GM13977 (cell line): ENCODE measurements at regions not wholly inside any gene's neighbourhood (a gene's known extent, or its start where the extent isn't known, plus 50 kb on each side); places are given as distances from the start of the nearest gene placed in this dataset.

Experiments
- DNase-seq: peaks from one replicate; pipeline ENCODE4 v3.0.0; 2012; ENCODE audit warnings: low spot score
- in situ Hi-C: fragments of 300-500 bp; cut with MboI; formaldehyde crosslinking; loops from one replicate; pipeline ENCODE4 v1.12.0; 2022; ENCODE audit warnings: low sequenced_read_pairs, low pct_unique_long_range_greater_than_20kb, mixed read lengths, inconsistent platforms; ENCODE audit not compliant: unreplicated experiment
- TF ChIP-seq, protein P1 (sequence below): IDR thresholded peaks from 2 replicates; pipeline ENCODE4 v1.5.1; 2012; ENCODE audit warnings: mild to moderate bottlenecking, control low read depth; ENCODE audit not compliant: insufficient read depth; ENCODE audit errors: extremely low read depth, missing control alignments

DNA sequence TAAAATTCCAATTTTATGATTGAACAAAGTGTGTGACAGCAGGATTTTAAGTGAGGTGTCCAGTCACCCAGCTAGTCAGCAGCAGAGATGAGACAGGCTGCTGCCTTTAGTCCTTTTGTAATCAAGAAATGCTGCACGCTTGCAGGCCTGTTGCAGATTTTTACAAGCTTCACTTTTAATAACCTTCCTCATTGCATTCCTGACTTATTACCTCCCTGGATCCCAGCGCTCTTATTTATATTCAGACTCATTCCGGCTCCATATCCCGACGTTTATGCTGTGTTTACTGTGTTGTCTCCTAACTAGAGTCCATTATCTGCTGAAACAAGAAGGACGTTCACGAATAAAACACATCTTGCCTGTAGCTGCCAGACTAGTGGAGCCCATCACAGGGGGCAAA, 442.5 kb upstream of the KLHL29 start:
- in situ Hi-C loops, result no loop called here
- TF ChIP-seq, protein P1, sequence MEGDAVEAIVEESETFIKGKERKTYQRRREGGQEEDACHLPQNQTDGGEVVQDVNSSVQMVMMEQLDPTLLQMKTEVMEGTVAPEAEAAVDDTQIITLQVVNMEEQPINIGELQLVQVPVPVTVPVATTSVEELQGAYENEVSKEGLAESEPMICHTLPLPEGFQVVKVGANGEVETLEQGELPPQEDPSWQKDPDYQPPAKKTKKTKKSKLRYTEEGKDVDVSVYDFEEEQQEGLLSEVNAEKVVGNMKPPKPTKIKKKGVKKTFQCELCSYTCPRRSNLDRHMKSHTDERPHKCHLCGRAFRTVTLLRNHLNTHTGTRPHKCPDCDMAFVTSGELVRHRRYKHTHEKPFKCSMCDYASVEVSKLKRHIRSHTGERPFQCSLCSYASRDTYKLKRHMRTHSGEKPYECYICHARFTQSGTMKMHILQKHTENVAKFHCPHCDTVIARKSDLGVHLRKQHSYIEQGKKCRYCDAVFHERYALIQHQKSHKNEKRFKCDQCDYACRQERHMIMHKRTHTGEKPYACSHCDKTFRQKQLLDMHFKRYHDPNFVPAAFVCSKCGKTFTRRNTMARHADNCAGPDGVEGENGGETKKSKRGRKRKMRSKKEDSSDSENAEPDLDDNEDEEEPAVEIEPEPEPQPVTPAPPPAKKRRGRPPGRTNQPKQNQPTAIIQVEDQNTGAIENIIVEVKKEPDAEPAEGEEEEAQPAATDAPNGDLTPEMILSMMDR, result no peak
- DNase-seq, result no peak

DNA sequence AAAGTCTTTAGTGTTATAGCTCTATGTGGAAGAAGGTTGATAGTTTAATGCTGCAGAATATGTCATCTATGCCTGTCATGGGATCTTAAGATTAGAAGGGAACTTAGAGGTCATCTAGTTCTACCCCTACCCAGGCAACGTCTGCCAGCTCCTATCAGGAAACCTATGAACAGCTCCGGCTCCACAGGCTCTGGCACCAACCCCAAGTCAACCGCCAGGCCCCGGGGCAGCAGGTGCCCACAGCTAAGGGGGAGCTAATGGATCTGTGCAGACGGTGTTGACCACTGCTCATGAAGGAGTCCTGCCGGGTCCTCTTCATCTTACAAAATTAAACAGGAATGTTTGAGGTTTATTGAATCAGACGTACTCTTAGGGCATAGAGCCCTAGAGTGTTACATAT, 440.8 kb upstream of the KLHL29 start:
- in situ Hi-C loops, result no loop called here
- TF ChIP-seq, protein P1, result no peak
- no peak for DNase-seq

DNA sequence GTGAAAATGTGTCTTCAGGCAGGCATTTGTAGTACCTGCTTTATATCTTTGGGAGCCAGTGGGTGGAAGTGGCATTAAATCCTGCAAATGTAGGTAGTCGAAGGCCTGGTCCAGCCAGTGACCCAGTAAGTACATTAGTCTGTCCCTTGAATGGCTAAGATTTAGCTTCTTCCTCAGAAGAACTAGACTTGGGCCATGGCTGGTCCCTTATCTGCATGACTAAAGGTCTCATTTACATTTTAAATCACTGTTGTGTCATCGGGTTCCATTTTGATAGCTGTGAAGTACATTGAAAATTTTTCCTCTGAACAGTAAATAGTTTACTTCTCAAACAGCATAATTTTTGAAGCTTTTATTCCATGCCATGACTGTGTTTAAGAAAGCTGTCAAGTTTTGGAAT, 438.4 kb upstream of the KLHL29 start:
- TF ChIP-seq, protein P1, result no peak
- in situ Hi-C loops, result no loop called here
- DNase-seq, result no peak

DNA sequence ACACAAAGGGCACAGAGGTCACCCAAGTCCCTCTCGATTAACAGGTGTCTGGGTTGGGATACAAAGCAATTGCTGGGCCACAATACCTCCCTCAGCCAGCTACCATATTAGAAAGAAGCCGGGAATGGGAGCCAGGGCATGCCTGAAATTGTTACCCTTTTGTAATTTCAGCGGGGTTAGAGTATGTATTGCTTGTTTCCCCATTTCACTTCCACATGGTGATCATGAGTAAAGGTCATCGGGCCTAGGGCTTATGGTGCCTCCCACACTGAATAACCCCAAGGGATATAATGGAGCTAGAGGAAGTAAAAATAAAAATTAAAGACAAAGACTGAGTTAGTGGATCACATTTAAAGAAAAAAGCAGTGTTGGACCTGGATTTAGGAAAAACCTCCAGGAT, 437.2 kb upstream of the KLHL29 start:
- in situ Hi-C loops, result no loop called here
- DNase-seq, result no peak
- TF ChIP-seq, protein P1, result no peak

DNA sequence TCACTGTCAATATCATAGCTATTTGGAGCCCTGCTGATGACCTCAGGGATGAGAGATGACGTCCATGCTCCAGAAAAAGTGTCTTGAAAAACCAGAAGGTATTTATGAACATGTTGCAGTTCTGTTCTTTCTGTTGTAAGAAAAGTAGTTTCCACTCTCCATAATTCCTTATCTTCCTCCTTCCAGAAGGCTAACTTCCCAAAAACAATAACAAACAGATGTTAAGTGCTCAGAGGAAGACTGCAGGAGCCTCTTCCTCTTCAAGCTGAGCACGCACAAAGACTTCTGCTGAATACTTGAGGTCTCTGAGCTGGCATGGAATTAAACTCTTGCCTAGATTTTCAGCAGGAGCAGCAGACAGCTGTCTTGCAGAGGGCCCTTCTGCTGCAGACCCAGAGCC, 434.5 kb upstream of the KLHL29 start:
- no peak for DNase-seq
- in situ Hi-C loops, result no loop called here
- TF ChIP-seq, protein P1, result no peak

DNA sequence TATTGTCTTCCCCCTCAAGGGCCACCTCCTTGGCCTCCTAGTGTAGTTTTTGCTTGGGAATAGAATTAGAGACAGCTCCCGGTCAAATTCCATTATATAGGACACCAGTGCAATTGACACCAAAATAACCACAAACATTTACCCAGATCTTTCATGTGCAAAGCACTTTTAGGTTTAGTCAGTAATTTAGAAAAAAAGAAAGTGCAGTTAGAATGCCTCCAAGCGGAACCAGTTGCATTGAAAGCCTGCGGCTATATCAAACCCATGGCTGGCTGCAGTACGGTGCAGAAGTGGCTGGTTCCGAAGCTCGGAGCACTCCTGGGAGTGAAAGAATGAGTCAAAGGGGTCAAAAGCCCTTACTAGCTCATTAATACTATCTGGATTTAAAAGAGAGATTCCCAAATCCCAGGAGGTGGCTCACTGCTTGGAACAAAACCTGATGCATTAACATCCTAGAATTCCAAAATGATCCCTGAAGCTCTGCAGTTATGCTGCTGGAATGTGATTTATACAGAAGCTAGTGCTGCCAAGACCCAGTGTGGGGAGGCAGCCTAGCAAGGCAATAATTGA, 432.2 kb upstream of the KLHL29 start:
- in situ Hi-C loops, result no loop called here
- TF ChIP-seq, protein P1, result no peak
- no peak for DNase-seq

DNA sequence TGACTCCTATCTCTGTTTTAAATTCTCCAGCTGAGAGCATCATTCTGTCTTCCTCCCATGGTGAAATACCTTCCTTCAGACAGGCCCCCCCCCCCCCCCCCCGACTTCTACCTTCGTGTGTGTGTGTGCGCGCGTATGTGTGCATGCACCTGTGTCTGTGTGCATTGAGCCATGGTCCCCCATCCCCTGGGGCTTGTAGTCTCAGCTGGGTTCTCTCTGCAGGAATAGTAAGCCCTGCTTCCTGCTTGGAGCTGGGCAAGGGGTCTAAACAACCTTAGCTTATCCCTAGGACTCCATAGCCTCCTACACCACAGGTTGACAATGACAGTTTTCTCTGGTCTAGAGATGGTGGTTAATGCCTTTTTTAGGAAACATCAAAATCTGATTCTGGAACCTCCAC, 427.5 kb upstream of the KLHL29 start:
- in situ Hi-C loops, result no loop called here
- TF ChIP-seq, protein P1, result no peak
- no peak for DNase-seq
